HG03159 (cell line): ENCODE measurements at regions not wholly inside any gene's neighbourhood (a gene's known extent, or its start where the extent isn't known, plus 50 kb on each side); places are given as distances from the start of the nearest gene placed in this dataset.

Experiments used
- ATAC-seq: cut with Tn5 transposase; IDR thresholded peaks from one replicate; pipeline ENCODE4 v1.9.1; 2021; ENCODE audit warnings: mild to moderate bottlenecking, moderate library complexity; ENCODE audit not compliant: unreplicated experiment

DNA sequence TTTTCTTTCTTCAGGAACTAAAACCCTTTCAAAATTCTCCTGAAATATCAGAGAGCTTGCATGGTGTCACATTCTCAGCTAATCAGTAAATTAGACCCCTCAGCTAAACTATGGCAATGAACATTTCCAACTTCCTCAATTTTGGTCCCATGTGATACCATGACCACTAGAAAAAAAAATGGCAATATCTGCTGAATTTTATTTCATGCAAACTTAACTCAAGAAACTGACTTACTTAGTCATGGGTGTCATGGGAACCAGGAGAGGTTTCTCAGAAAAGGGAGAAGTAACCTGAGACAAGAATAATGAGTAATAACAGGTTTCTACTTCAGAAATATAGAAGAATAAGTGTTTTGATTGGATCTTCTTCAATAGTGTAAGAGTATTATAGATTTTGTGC is 784.6 kb upstream of the ALCAM start:
- no peak for ATAC-seq

DNA sequence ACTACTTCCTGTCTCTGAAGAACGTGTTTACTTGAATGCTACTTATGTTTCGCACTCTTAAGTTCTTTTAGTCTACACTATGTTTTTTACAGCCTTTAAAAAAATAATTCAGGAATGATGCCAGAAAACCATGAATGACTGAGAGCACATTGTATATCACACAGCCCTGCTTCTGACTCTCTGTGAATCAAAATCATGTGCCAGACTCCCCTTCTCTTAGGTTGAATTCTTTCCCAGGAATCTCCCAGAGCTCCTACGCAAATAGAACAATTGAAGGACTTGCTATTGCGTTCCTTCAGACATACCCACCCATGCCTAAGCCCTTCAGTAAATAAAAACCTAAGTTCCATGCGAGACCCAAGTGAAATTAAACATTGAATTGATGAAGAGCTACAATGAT is 782.0 kb upstream of the ALCAM start:
- ATAC-seq: no peak

DNA sequence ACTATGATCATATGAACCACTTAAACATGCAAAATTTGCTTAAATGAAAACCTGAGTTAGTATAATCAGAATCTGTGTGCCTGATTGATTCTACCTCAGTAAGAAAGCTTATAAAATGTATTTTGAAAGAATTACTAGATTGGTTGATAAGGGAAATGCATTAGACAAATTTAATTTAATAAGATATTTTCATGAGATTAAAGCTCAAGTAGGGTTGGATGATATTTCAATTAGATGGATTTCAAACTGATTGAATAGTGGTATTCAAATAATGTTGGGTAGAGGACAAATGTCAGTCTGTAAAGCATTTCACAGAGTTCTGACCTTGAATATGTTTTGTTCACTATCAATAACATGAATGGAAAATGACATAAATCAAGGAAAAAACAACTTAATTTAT is 780.4 kb upstream of the ALCAM start:
- ATAC-seq: no peak

DNA sequence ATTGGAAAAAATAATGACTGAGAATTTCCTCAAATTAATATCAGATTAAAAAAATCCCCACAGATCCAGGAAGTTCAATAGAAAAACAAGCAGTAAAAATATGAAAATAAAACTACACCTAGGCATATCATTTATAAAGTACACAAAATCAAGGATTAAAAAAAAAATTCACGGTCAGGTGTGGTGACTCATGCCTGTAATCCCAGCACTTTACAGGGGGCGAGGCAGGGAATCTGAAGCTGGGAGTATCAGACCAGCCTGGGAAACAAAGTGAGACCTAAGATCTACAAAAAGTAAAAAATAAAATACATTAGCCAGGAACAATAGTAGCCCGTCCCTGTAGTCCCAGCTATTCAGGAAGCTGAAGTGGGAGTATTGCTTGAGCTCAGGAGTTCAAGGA is 778.3 kb upstream of the ALCAM start:
- ATAC-seq: no peak

DNA sequence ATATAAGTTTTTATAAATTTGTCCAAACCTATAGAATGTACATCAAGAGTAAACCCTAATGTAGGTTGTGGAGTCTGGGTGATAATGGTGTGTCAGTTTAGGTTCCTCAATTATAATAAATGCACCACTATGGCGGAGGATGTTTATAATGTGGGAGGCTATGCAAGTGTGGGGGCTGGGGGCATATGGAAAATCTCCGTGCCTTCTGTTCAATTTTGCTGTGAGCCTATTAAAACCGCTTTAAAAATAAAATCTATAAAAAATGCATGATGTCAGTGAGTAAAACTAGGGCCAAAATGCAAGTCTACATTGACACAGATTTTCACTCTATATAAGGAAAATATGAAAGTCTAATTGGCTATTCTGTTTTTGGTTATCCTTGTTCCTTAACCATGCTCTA is 774.9 kb upstream of the ALCAM start:
- no peak for ATAC-seq

DNA sequence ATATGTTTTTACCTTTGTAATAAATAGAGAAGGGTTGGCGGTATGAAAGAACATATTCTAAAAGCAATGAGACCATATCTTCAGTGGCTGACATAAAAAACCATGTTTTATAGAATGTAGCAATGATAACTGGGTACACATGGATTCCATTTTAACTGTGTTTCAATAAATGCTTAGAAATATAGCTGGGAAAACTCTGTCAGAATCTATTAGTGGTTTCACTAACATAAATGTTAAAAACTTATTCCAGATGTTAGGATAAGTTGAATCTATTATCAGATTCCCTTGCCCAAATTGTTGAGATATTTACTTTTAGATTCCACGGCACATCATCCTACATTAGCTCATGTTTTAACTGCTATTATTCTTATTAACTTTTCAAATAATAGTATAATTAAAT is 772.2 kb upstream of the ALCAM start:
- ATAC-seq: no peak

DNA sequence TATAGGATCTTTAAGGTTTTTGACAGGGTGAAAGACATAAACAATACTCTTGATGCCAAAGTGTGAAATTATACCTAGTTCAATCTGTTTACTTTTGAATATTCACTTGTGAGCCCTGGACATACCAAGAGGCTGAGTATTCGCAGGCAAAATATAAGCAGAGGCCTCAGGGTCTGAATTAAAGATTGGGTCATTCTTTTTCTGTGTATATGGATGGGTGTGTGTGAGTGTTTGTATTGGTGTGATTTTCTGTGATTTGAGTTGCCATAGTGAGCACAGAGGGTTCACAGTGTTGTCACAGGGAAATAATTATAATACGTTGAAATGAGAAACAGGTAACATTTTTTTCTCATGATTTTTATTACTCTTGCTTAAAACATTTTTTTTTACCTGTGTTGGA is 770.7 kb upstream of the ALCAM start:
- no peak for ATAC-seq

DNA sequence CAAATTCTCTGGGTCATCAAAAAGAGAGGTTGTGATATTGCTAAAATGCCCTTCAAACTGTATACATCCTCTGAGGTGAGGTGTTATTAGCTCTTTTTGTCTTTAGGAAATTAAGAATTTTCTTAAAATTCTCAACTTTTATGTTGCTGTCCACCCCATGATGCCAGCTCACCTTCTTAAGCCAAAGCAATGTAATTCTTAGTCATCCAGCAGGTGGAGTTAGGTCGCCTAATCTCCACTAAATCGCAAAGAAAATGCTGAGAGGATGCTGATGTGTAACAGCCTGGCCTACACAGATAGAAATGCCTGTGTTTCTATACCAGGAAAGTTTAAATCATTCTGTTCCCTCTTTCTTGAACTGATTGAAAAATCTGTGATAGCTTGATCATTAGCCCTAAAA is 770.2 kb upstream of the ALCAM start:
- peak; percentile 91 for ATAC-seq

DNA sequence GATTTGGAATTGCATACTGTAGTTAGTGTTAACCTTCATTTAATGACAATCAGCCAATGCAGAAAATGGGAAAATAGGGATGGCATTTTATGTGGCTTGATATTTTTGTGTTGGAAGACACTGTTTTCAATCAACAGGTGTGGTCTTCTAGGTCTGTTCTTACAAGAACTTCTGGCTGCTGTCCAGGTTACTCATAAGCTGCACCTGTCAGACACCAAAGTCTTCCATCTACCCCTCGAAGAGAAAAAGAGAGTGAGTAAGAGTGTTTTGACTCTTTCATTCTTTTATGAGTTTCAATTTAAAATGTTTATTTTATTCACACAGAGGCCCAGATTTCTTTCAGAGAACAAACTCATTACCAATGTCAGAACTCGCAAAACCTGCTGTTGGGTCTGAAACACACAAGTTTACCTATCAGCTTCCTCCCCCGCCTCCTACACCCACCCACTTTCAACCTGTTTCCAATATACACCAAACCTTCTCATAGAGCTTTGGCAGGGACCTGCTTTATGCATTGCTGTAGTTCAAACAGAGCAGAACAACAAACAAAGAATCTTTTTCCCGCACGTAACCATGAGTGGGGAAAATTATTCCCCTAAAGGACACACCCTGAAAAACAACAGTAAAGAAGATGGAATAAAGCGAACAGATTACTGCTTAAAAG is 767.7 kb upstream of the ALCAM start:
- no peak for ATAC-seq

DNA sequence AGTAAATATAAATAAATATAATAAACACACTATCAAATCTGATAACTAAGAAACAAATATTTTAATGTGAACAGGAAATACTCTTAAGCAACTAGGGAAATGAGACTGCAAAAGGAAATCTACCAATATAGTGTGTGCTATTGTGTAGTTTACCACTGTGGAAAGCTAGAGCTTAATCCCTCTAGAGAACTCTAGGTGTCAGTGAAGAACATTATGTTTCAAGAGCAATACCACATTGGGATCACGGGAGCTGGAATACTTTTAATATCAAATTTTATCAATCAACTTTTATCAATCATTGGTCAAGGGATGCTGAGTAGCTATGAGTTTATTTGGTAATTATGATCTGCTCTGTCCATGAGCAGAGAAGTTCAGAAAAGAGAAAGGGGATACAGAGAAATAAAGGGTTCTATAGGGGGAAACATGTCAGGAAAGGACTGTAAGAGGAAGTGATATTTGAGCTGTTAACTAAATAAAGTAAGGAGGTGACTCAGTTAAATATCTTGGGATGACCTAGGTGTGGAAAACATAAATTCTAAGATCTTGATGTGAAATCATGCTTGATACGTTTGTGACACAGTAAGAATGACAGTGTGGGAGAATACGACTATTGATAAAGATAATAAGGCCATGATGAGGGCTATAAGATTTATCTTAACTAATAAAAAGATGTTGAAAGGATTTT is 762.2 kb upstream of the ALCAM start:
- ATAC-seq: no peak

DNA sequence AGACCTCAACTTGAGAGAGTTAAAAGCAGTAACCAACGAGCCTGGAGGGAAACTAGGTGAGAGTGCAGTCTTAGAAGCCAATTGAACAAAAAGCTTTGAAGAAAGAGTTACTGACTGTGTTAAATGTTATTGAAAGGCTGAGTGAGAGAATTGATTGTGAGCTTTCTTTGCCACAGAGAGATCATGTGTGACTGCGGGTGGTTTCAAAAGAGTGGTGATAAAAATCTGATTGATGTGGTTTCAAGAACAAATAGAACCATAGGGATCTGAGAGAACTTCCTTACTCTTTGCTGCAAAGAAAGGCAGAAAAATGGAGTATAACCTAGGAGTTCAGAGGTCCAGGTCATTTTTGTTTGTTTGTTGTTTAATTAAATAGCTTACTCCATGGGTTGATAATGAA is 759.9 kb upstream of the ALCAM start:
- no peak for ATAC-seq

DNA sequence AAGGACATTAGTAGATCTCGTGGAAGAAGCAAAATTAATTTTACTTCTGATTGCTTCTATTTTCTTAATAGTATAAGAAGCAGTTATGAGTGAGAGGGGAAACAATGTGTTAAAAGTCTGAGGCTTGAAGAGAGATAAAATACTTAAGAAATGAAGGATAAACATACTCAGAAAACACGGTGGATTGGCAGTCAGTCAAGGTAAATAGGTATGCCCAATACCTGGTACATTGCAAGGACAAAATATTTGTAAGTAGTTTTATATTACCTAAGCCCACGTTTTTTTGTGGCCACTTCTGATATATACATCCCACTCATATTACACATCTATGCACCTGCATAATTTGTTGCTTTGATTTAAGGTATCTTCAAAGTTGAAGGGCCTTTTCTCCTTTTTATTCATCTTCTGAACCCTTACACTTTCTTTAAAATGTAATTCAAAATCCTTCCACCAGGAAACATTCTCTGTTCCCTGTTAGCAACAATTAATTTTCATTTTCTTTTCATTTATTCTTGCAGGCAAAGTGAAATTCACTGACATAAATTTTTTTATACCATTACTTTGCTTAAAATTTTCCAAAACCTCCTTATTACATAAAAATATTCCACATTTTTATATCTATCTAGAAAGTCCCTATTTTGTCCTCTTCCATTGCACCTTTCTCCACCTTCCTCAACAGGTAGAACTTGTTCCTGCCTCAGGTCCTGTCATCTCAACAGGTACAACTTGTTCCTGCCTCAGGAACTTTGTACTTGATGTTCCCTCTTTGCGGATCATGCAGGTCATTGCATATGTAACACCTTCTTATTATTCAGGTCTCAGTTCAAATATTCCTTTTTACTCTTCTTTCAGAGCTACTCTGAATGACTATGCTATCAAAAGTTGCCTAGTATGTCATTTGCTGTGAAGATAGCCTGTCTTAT is 755.7 kb upstream of the ALCAM start:
- ATAC-seq: no peak

DNA sequence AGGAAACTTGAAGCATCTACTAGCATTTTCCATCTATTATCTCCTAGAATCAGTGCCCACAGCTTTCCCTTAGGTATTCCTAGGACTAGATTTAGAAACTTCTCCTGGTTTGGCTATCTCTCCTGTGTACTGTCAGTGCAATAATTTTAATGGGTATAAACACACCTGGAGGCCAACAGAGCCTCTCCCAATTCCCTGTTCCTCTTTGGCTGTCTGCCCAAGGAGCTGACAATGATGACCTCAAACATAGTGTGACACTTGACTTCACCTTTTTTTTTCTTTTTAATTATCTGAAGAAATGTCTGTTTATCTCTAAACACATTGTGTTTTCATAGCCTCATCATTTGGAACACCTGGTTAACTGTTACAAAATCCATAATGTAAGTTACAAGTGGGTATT is 754.5 kb upstream of the ALCAM start:
- no peak for ATAC-seq

DNA sequence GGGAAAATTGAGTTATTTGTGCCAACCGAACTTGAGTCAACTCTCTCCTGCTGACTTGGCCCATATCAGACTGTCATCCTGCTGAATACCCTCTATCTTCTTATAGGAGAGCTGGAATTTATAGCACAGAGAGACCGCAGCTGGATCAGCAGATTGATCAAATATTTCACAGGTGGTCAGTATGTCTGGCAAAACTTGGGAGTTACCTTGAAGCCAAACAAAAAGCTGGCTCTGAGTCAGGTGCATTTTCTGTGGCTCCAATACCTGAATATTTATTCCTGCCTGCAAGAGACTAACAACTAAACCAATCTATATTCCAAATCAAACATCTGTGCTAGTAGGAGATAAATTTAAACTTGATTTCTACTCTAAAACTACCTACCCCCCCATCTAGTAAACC is 752.1 kb upstream of the ALCAM start:
- ATAC-seq: no peak

DNA sequence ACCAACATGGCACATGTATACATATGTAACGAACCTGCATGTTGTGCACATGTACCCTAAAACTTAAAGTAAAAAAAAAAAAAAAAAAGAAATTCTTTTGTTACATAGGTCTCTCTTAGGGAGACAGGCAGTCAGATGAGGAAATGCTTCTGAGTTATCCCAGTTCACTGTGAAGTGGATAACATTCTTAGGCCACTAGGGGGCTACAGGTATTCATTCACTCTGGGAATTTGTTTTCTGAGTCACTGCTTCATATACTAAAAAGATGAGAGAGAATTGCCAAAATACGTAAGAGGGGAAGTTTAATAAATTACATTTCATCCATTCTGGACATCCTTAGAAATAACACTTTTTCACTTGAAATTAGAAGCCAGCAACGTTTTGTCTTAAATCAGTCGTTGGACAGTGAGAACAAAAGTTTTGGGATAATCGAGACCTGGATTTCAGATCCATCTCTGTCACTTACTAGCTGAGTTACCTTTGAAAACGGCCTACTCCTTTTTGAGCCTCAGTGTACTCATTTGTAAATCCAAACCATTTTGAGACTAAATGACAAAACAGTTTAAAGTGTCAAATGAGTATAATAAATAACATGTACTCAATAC is 738.4 kb upstream of the ALCAM start:
- peak; percentile 74 for ATAC-seq

DNA sequence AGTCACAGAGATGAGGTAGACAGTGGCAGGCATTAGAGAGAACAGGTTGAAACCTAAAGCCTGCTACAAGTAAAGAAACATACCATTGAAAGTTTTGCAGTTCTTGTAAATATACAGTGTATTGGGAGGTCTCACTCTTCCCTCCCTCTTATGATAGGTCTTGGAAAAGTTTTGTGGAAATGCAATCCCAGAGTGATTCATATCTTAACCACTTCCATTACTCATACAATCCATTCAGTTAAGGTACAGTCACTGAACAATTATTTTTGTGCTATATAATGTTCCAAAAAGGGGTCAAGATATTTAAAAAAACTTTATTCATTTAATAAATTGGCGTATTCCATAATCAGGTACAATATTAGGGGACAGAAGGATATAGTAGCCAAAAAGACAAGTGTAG is 737.7 kb upstream of the ALCAM start:
- no peak for ATAC-seq

DNA sequence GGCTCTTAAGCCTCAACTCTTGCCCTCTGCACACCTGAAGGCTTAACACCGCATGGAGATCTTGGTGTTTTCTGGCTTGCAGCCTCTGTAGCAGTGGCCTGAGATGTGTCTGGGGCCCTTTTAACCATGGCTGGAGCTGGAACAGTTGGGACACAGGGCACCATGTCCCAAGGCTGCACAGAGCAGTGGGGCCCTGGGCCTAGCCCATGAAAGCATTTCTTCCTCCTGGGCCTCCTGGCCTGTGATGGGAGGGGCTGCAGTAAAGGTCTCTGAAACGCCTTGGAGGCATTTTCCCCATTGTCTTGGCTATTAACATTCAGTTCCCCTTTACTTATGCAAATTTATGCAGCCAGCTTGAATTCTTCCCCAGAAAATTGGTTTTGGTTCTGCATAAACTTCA is 735.5 kb upstream of the ALCAM start:
- ATAC-seq: no peak

DNA sequence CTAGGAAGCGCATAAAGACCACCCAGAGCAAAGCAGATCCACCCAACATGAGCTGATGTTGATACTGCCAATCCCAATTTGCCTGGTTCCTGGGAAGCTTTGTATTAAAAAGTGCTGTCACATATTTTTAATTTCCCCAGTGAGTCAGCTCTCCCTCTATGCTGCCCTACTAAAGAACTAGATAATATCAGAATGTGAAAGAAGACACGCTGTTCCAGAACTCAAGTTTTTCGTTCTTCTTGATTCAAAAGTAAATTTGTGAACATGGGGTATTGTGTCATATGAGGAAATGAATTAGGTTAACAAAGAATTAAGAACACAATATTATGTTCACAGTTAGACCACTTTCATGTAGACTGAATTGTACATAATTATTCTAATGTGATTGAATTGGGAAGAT is 734.2 kb upstream of the ALCAM start:
- no peak for ATAC-seq

DNA sequence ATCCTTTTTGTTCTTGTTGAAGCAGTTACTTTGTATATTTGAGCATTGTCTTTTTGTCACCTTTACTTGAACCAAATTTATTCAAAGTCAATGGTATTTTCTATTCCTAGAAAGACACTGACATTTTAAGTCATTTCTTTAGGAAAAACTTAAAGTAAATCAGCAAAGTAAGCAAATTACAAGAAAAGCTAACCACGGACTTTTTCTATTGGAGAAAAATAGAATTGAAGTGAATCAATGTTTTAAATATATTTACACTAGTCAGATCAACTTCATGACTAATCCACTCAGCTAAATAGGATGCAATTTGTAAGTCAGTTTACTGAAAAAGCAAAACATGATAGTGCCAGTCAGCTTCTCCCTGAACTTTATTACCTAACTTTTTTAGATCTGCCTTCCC is 733.8 kb upstream of the ALCAM start:
- no peak for ATAC-seq

DNA sequence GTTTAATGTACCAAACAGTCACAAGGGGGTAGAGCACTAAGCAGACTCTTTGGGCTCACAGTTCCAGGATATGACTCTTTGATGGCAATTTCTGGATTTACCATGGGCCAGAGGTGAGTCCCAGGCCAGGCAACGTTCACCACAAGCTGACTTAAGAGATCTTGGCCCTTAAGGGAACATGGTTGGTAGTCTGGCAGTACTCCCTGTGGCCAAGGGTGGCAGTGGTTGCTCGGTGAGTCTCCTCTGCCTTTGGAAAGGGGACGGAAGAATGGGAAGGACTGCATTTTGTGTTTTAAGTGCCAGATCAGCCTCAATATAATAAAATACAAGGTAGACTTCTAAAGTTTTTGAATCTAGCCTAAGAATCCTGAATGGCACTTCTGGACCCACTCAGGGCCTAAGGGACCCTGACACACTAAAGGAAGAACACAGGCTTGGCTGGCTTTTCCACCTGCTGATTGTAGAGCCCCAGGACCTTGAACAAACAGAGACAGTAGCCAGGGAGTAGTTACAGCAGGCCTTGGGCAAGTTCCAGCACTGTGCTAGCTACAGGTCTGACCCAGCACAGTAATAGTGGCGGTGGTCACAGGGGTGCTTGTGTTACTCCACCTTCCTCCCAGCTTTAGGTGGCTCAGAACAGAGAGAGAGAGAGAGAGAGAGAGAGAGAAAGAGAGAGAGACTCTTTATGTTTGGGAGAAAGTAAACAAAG is 730.7 kb upstream of the ALCAM start:
- ATAC-seq: no peak

DNA sequence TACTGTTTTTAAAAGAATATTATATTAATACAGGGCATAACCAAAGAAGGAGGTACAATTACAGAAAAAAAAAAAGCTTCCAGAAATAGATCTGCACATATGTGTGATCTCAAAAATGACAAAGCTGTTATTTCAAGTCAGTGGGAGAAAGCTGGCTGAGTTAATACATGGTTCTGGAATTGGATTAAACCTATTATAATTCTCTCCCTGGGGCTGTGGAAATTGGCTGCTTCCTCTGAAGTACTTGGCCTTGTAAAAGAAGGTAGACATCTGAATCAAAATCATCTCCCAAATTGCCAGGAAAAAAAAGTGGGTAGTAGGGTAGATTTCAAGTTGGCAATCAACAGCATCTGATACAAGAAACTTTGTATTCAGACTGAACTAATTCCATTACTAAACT is 723.9 kb upstream of the ALCAM start:
- no peak for ATAC-seq
